ENCODE measurements at regions not wholly inside any gene's neighbourhood (a gene's known extent, or its start where the extent isn't known, plus 50 kb on each side); places are given as distances from the start of the nearest gene placed in this dataset.

- Mint-ChIP-seq H3K36me3 (no peaks in the 10 kb centered on the region), H3K27ac (peak overlapping the region in 2 of 6 donors; percentile 7 to 8), H3K9me3 (peaks cover 0 to 2% (median 0%) of the 10 kb centered on the region in 7 donors), H3K4me3 (no peak overlapping the region), H3K27me3 (peaks cover 0 to 18% (median 0%) of the 10 kb centered on the region in 3 donors), H3K4me1 (peaks cover 0 to 8% (median 4%) of the 10 kb centered on the region in 3 donors)
- no peak for ATAC-seq (ENCODE audit: low read depth in 2 of 2)
- no peak for DNase-seq
Measured at GRCh38 chr4:114495471-114495928, 103.1 kb upstream of the UGT8 start.

- H3K4me3 Mint-ChIP-seq: no peak overlapping the region
- no peak overlapping the region for H3K27ac Mint-ChIP-seq
- no peak for DNase-seq
- H3K27me3 Mint-ChIP-seq: peaks cover 0 to 12% (median 6%) of the 10 kb centered on the region in 3 donors
- peaks cover 0 to 2% (median 0%) of the 10 kb centered on the region in 7 donors for H3K9me3 Mint-ChIP-seq
- H3K36me3 Mint-ChIP-seq: no peaks in the 10 kb centered on the region
- peaks cover 0 to 8% (median 4%) of the 10 kb centered on the region in 3 donors for H3K4me1 Mint-ChIP-seq
- no peak for ATAC-seq (ENCODE audit: low read depth in 2 of 2)
Measured at GRCh38 chr4:114497116-114497515, 101.5 kb upstream of the UGT8 start.

- Mint-ChIP-seq H3K9me3 (no peaks in the 10 kb centered on the region), H3K27ac (no peak overlapping the region), H3K36me3 (no peaks in the 10 kb centered on the region), H3K4me3 (no peak overlapping the region), H3K27me3 (peaks cover 27 to 40% (median 34%) of the 10 kb centered on the region in 3 donors), H3K4me1 (no peaks in the 10 kb centered on the region)
- ATAC-seq (ENCODE audit: low read depth in 2 of 2) (no peak), DNase-seq (no peak)
Measured at GRCh38 chr4:114509340-114509739, 89.3 kb upstream of the UGT8 start.

DNA sequence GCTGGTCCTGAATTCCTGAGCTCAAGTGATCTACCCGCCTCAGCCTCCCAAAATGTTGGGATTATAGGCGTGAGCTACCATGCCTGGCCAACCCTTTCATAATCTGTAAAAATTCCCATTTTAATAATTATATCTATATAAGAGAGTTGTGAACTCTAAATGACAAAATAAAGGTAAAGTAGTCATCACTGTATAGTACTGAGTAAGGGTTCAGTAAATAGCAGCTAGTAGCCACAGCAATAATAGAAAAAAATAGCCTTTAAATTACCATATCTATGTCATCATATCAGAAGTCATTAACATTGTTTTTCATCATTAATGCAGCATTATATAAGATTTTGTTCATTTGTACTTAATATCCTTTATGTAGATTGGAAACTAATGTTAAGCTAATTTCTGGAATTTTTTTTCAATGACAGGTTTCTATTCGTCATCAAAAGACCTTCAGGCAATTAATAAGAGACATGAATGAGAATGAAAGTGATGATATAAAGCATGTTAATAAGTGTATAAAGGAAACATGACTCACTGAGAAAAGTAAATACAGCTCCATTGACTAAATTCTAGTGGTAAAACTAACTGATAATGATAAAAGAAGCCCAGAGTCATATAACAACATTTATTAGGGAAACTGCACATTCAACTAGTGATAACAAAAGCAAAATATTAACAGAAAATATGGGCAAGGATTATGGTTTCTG is 85.9 kb upstream of the UGT8 start:
- no peaks in the 10 kb centered on the region for H3K36me3 Mint-ChIP-seq
- no peak for ATAC-seq (ENCODE audit: low read depth in 2 of 2)
- H3K4me1 Mint-ChIP-seq: no peaks in the 10 kb centered on the region
- no peak overlapping the region for H3K27ac Mint-ChIP-seq
- DNase-seq: no peak
- peaks cover 0 to 2% (median 0%) of the 10 kb centered on the region in 7 donors for H3K9me3 Mint-ChIP-seq
- peaks cover 9 to 23% (median 20%) of the 10 kb centered on the region in 3 donors for H3K27me3 Mint-ChIP-seq
- no peak overlapping the region for H3K4me3 Mint-ChIP-seq

DNA sequence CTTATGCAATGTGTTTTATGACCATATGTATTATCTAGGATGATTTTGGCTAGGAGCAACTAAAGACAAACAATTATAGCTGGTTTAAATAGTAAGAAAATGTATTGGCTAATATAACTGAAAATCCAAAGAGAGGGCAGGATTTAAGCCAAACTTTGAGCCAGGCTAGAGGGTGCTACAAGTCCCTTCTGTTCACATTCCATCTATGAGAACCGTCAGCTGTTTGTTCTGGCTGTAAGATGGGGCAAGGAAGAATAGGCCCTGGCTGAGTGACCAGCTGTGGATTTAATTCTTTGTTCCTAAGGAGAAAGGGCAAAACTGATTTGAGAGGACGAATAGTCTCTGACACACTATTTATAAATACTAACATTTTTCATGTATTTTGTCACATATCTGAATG is 79.2 kb upstream of the UGT8 start:
- Mint-ChIP-seq H3K9me3 (peaks cover 0 to 18% (median 7%) of the 10 kb centered on the region in 7 donors), H3K4me3 (no peak overlapping the region), H3K4me1 (no peaks in the 10 kb centered on the region), H3K27me3 (no peaks in the 10 kb centered on the region), H3K27ac (no peak overlapping the region), H3K36me3 (no peaks in the 10 kb centered on the region)
- DNase-seq (no peak), ATAC-seq (ENCODE audit: low read depth in 2 of 2) (no peak)

DNA sequence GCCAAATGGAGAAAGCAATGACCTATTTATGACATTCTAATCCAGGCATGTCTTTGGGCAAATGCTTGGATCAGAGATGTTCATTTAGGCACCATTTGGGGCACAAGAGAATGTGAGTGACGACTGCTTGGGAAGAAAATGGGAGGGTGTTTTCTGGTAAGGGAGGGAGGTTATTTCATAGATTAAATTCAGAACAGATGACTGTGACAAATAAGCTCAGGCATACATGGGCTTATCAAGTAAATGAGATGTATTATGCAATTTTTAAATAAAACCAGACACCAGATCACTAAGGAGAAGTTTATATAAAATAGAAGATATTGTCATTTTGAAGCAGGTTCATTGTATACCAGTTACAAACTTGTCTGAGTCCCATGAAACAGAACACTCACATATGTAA is 71.4 kb upstream of the UGT8 start:
- Mint-ChIP-seq H3K4me1 (no peaks in the 10 kb centered on the region), H3K4me3 (no peak overlapping the region), H3K27me3 (peaks cover 15 to 22% (median 16%) of the 10 kb centered on the region in 3 donors), H3K9me3 (peaks cover 0 to 15% (median 11%) of the 10 kb centered on the region in 7 donors), H3K27ac (no peak overlapping the region), H3K36me3 (no peaks in the 10 kb centered on the region)
- DNase-seq (no peak), ATAC-seq (ENCODE audit: low read depth in 2 of 2) (no peak)

- Mint-ChIP-seq H3K4me1 (no peaks in the 10 kb centered on the region), H3K27me3 (peaks cover 15 to 22% (median 16%) of the 10 kb centered on the region in 3 donors), H3K27ac (no peak overlapping the region), H3K9me3 (peaks cover 0 to 14% (median 10%) of the 10 kb centered on the region in 7 donors), H3K4me3 (no peak overlapping the region), H3K36me3 (no peaks in the 10 kb centered on the region)
- DNase-seq (no peak), ATAC-seq (ENCODE audit: low read depth in 2 of 2) (no peak)
Measured at GRCh38 chr4:114527637-114528036, 71.0 kb upstream of the UGT8 start.

DNA sequence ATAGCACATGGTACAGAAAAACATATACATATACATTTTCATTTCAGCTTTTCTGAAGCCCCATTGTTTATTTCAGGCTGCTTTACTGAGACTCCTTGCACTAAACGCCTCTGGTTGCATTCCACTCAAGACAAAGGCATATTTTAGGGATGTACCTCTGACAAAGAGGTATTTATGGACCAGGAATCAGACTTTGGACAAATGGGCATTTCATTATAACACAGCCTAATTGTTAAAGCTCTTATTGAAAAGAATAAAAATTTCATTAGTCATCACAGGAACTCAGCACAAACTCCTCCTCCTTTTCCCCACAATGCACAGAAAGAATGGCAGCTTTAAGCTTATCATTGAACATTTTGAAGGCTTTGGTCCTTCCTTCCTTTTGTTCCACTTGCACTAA is 62.9 kb upstream of the UGT8 start:
- peaks cover 0 to 3% (median 0%) of the 10 kb centered on the region in 7 donors for H3K9me3 Mint-ChIP-seq
- no peaks in the 10 kb centered on the region for H3K4me1 Mint-ChIP-seq
- ATAC-seq (ENCODE audit: low read depth in 2 of 2) (no peak), DNase-seq (no peak)
- H3K27me3 Mint-ChIP-seq: peaks cover 0 to 6% (median 3%) of the 10 kb centered on the region in 3 donors
- no peaks in the 10 kb centered on the region for H3K36me3 Mint-ChIP-seq
- no peak overlapping the region for H3K4me3 Mint-ChIP-seq
- no peak overlapping the region for H3K27ac Mint-ChIP-seq

- Mint-ChIP-seq H3K9me3 (peaks cover 0 to 3% (median 0%) of the 10 kb centered on the region in 7 donors), H3K36me3 (no peaks in the 10 kb centered on the region), H3K4me1 (no peaks in the 10 kb centered on the region), H3K4me3 (no peak overlapping the region), H3K27me3 (peaks cover 0 to 3% (median 0%) of the 10 kb centered on the region in 3 donors), H3K27ac (no peak overlapping the region)
- ATAC-seq (ENCODE audit: low read depth in 2 of 2) (no peak), DNase-seq (no peak)
Measured at GRCh38 chr4:114537352-114537751, 61.3 kb upstream of the UGT8 start.

GRCh38 chr4:114538012-114538617 is 60.5 kb upstream of the UGT8 start:
- H3K9me3 Mint-ChIP-seq: peaks cover 0 to 3% (median 0%) of the 10 kb centered on the region in 7 donors
- no peak overlapping the region for H3K4me3 Mint-ChIP-seq
- no peak for ATAC-seq (ENCODE audit: low read depth in 2 of 2)

GRCh38 chr4:114539985-114540384 is 58.6 kb upstream of the UGT8 start:
- no peak overlapping the region for H3K27ac Mint-ChIP-seq
- H3K4me3 Mint-ChIP-seq: no peak overlapping the region

More at GRCh38 chr4:114538012-114538617, 60.5 kb upstream of the UGT8 start:
- Mint-ChIP-seq H3K4me1 (no peaks in the 10 kb centered on the region), H3K27me3 (peaks cover 0 to 3% (median 0%) of the 10 kb centered on the region in 3 donors), H3K27ac (no peak overlapping the region), H3K36me3 (no peaks in the 10 kb centered on the region)
- no peak for DNase-seq

GRCh38 chr4:114547340-114548134 is 51.1 kb upstream of the UGT8 start:
- ATAC-seq (ENCODE audit: low read depth in 2 of 2): no peak
- Mint-ChIP-seq H3K27me3 (peaks cover 5 to 7% (median 6%) of the 10 kb centered on the region in 3 donors), H3K27ac (no peak overlapping the region), H3K36me3 (no peaks in the 10 kb centered on the region), H3K9me3 (peaks cover 4 to 28% (median 8%) of the 10 kb centered on the region in 7 donors), H3K4me3 (no peak overlapping the region), H3K4me1 (no peaks in the 10 kb centered on the region)
- DNase-seq: no peak

More at GRCh38 chr4:114539985-114540384, 58.6 kb upstream of the UGT8 start:
- ATAC-seq (ENCODE audit: low read depth in 2 of 2) (no peak), DNase-seq (no peak)
- no peaks in the 10 kb centered on the region for H3K36me3 Mint-ChIP-seq
- no peaks in the 10 kb centered on the region for H3K4me1 Mint-ChIP-seq
- H3K9me3 Mint-ChIP-seq: peaks cover 0 to 3% (median 0%) of the 10 kb centered on the region in 7 donors
- peaks cover 0 to 7% (median under 1%) of the 10 kb centered on the region in 3 donors for H3K27me3 Mint-ChIP-seq
